Hepatocyte (in vitro differentiated cells): ENCODE measurements at regions not wholly inside any gene's neighbourhood (a gene's known extent, or its start where the extent isn't known, plus 50 kb on each side); places are given as distances from the start of the nearest gene placed in this dataset.

ENCODE experiments used
- DNase-seq: peaks from one replicate; pipeline ENCODE4 v3.0.0-alpha.2; 2016; ENCODE audit warnings: low spot score
- H2AFZ ChIP-seq: fragments of 200-600 bp; sonication (generic); 2 replicates; pipeline ENCODE4 v1.6.0; 2016; ENCODE audit warnings: antibody characterized with exemption, mild to moderate bottlenecking
- H3K27ac ChIP-seq: fragments of 200-600 bp; sonication (generic); 2 replicates; pipeline ENCODE4 v1.5.1; 2016; ENCODE audit warnings: mild to moderate bottlenecking
- H3K27me3 ChIP-seq: fragments of 200-600 bp; sonication (generic); 2 replicates; pipeline ENCODE4 v1.6.1; 2016
- H3K36me3 ChIP-seq: fragments of 200-600 bp; sonication (generic); replicated peaks from 2 replicates; pipeline ENCODE4 v1.5.1; 2016; ENCODE audit warnings: low read depth; ENCODE audit not compliant: insufficient read depth
- H3K4me1 ChIP-seq: fragments of 200-600 bp; sonication (generic); 2 replicates; pipeline ENCODE4 v1.5.1; 2016; ENCODE audit warnings: mild to moderate bottlenecking, moderate library complexity; ENCODE audit not compliant: insufficient read depth
- H3K4me2 ChIP-seq: fragments of 200-600 bp; sonication (generic); 2 replicates; pipeline ENCODE4 v1.6.0; 2016
- H3K4me3 ChIP-seq: fragments of 200-600 bp; sonication (generic); 2 replicates; pipeline ENCODE4 v1.5.1; 2016; ENCODE audit warnings: mild to moderate bottlenecking
- H3K79me2 ChIP-seq: fragments of 200-600 bp; sonication (generic); 2 replicates; pipeline ENCODE4 v1.6.0; 2017; ENCODE audit warnings: mild to moderate bottlenecking
- H3K9me2 ChIP-seq: fragments of 200-600 bp; sonication (generic); replicated peaks from 2 replicates; pipeline ENCODE4 v1.6.0; 2017; ENCODE audit warnings: mild to moderate bottlenecking; ENCODE audit not compliant: insufficient read depth
- H3K9me3 ChIP-seq: fragments of 200-600 bp; sonication (generic); 2 replicates; pipeline ENCODE4 v1.5.1; 2016; ENCODE audit warnings: low read depth, mild to moderate bottlenecking
- H4K20me1 ChIP-seq: fragments of 200-600 bp; sonication (generic); 2 replicates; pipeline ENCODE4 v1.6.0; 2016; ENCODE audit warnings: mild to moderate bottlenecking; ENCODE audit not compliant: insufficient read depth, poor library complexity, severe bottlenecking
- EZH2 ChIP-seq: fragments of 200-600 bp; sonication (generic); IDR thresholded peaks from 2 replicates; pipeline ENCODE4 v1.6.1; 2016; ENCODE audit warnings: antibody characterized with exemption, mild to moderate bottlenecking, borderline replicate concordance
- EZH2phosphoT487 ChIP-seq: fragments of 200-600 bp; sonication (generic); IDR thresholded peaks from one replicate; pipeline ENCODE4 v1.6.1; 2018; ENCODE audit warnings: antibody characterized with exemption, mild to moderate bottlenecking, low read depth, moderate library complexity; ENCODE audit not compliant: unreplicated experiment, severe bottlenecking
- WGBS: methylation state at CpG from one replicate; pipeline ENCODE4 v1.1.6; 2016; ENCODE audit warnings: low lambda C conversion rate; ENCODE audit errors: missing lambda C conversion rate; 5-methylcytosine and 5-hydroxymethylcytosine counted together
- TF ChIP-seq, protein P1 (sequence below): fragments of 200-600 bp; sonication (generic); IDR thresholded peaks from 2 replicates; pipeline ENCODE4 v1.5.1; 2016; ENCODE audit warnings: antibody characterized with exemption, mild to moderate bottlenecking; ENCODE audit not compliant: poor library complexity

DNA sequence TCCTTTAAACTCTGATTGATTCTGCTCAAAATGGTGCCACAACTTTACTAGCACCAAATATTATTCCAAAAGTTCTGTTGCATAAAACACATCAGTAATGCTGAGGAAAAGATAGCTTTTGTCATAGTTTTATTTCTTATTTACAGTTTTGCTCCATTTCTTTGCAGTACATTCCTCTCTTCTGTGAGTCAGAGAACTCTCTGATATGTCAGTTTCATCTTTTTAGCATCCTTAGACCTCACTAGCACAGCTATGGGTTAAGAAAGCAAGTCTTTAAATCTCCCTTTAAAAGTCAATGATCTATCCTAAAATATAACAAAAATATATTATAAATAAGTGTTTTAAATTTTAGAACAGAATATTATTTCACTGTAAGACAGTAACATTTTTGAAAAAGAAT lies 356.6 kb upstream of the SNX7 start:
- H3K4me3 ChIP-seq: no peak overlapping the region

DNA sequence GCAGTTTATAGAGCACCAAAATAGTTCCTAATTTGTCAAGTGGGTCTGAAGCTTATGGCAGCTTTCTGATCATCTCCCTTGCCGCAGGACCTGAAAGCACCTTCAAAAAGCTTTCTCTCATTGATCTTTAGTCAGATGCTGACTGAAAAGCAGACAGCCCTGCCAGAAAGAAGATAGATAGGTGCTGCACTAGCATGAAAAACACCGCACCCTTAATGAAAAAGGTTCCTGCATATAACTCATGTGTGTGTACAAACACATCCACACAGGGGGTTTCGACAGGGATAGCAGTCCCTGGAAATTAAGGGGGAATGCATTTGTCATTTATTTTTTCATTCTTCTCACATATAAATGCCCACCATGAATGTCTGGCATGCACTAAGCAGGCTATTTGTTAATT lies 361.7 kb upstream of the SNX7 start:
- Histone ChIP-seq H3K4me2 (no peak overlapping the region), H3K4me3 (no peak overlapping the region), H4K20me1 (no peaks in the 10 kb centered on the region), H3K79me2 (no peaks in the 10 kb centered on the region), H3K9me3 (no peaks in the 10 kb centered on the region), H3K4me1 (no peaks in the 10 kb centered on the region), H3K9me2 (no peaks in the 10 kb centered on the region), H3K27me3 (no peaks in the 10 kb centered on the region), H3K27ac (no peak overlapping the region), H2AFZ (no peak overlapping the region), H3K36me3 (no peaks in the 10 kb centered on the region)
- TF ChIP-seq EZH2phosphoT487 (no peak), EZH2 (no peak)
- TF ChIP-seq, protein P1, sequence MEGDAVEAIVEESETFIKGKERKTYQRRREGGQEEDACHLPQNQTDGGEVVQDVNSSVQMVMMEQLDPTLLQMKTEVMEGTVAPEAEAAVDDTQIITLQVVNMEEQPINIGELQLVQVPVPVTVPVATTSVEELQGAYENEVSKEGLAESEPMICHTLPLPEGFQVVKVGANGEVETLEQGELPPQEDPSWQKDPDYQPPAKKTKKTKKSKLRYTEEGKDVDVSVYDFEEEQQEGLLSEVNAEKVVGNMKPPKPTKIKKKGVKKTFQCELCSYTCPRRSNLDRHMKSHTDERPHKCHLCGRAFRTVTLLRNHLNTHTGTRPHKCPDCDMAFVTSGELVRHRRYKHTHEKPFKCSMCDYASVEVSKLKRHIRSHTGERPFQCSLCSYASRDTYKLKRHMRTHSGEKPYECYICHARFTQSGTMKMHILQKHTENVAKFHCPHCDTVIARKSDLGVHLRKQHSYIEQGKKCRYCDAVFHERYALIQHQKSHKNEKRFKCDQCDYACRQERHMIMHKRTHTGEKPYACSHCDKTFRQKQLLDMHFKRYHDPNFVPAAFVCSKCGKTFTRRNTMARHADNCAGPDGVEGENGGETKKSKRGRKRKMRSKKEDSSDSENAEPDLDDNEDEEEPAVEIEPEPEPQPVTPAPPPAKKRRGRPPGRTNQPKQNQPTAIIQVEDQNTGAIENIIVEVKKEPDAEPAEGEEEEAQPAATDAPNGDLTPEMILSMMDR: no peak
- no peak for DNase-seq
- WGBS: 68% methylated on average over 3 of the region's 3 CpGs

More for the DNA sequence above, 356.6 kb upstream of the SNX7 start:
- no peak overlapping the region for H3K27ac ChIP-seq
- no peak overlapping the region for H3K4me2 ChIP-seq
- H3K27me3 ChIP-seq: no peaks in the 10 kb centered on the region
- no peaks in the 10 kb centered on the region for H3K4me1 ChIP-seq
- H2AFZ ChIP-seq: no peak overlapping the region
- H4K20me1 ChIP-seq: no peaks in the 10 kb centered on the region
- H3K36me3 ChIP-seq: no peaks in the 10 kb centered on the region
- H3K9me3 ChIP-seq: no peaks in the 10 kb centered on the region
- TF ChIP-seq, protein P1: no peak
- TF ChIP-seq EZH2phosphoT487: no peak
- no peak for TF ChIP-seq EZH2
- no peak for DNase-seq
- no peaks in the 10 kb centered on the region for H3K79me2 ChIP-seq
- no peaks in the 10 kb centered on the region for H3K9me2 ChIP-seq

DNA sequence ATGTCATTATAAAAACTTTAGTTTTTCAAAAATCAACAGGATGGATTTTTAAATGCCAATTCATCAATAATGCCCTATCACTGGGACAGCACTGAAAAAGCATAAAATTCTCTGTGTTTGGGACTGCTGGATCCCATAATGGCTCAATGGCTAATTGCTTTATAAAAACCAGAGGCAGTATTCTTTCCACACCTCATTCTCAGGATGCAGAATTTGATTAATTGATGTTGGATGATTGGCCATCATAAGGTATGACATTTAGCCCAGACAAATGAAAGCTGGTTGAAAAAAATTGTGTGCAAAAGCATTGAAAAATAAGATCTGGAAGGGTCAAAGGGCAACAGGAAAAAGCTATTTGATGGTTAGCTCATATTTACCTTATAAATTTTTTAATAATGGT lies 362.2 kb upstream of the SNX7 start:
- Histone ChIP-seq H3K4me1 (no peaks in the 10 kb centered on the region), H3K27me3 (no peaks in the 10 kb centered on the region), H2AFZ (no peak overlapping the region), H3K36me3 (no peaks in the 10 kb centered on the region), H3K9me3 (no peaks in the 10 kb centered on the region), H3K79me2 (no peaks in the 10 kb centered on the region), H4K20me1 (no peaks in the 10 kb centered on the region), H3K27ac (no peak overlapping the region), H3K4me2 (no peak overlapping the region), H3K4me3 (no peak overlapping the region), H3K9me2 (no peaks in the 10 kb centered on the region)
- DNase-seq: no peak
- TF ChIP-seq, protein P1: no peak
- TF ChIP-seq EZH2phosphoT487 (no peak), EZH2 (no peak)

DNA sequence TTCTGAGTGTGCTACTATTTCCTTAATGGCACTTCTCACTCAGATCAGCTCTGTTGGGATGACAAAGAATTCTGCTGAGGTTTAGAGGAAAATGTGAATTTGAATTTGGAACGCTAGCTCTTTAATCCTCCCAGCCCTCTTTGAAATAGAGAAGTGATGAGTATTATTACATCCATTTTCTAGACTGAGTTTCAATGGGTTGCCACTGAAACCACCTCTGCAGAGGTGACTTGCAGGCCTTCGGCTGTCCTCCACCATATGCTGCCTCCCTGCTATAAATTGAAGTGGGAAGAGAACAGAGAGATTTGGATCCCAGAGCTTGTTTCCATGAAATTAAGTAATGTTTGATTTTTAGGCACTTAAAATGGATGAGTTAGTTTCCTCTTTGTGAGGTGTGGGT lies 363.2 kb upstream of the SNX7 start:
- TF ChIP-seq EZH2phosphoT487 (no peak), EZH2 (no peak)
- TF ChIP-seq, protein P1: no peak
- DNase-seq: no peak
- no peaks in the 10 kb centered on the region for H3K9me3 ChIP-seq
- no peak overlapping the region for H3K27ac ChIP-seq
- no peak overlapping the region for H3K4me2 ChIP-seq
- no peak overlapping the region for H2AFZ ChIP-seq
- H3K79me2 ChIP-seq: no peaks in the 10 kb centered on the region
- H3K4me1 ChIP-seq: no peaks in the 10 kb centered on the region
- H3K4me3 ChIP-seq: no peak overlapping the region
- no peaks in the 10 kb centered on the region for H3K9me2 ChIP-seq
- H4K20me1 ChIP-seq: no peaks in the 10 kb centered on the region
- no peaks in the 10 kb centered on the region for H3K36me3 ChIP-seq
- no peaks in the 10 kb centered on the region for H3K27me3 ChIP-seq
- WGBS: 82% methylated on average over 2 of the region's 2 CpGs
